ENCODE measurements at regions not wholly inside any gene's neighbourhood (a gene's known extent, or its start where the extent isn't known, plus 50 kb on each side); places are given as distances from the start of the nearest gene placed in this dataset.

GRCh38 chr17:73834684-73835343 lies 190.6 kb upstream of the SDK2 start:
- TF ChIP-seq EZH2 (IDR thresholded peaks at IDR 0.05; ENCODE audit: borderline replicate concordance, insufficient read depth, low read length, poor library complexity, severe bottlenecking) (no peak), MXI1 (conservative IDR thresholded peaks at IDR 0.05; ENCODE audit: poor library complexity, severe bottlenecking) (no peak), TAF1 (IDR thresholded peaks at IDR 0.05; ENCODE audit: low read depth) (no peak), POLR2AphosphoS5 (IDR thresholded peaks at IDR 0.05) (no peak), SMC3 (conservative IDR thresholded peaks at IDR 0.05; ENCODE audit: poor library complexity) (no peak), CTCF (IDR thresholded peaks at IDR 0.05; ENCODE audit: poor library complexity, severe bottlenecking) (no peak), RAD21 (conservative IDR thresholded peaks at IDR 0.05) (no peak), REST (IDR thresholded peaks at IDR 0.05; ENCODE audit: borderline replicate concordance) (no peak), EP300 (conservative IDR thresholded peaks at IDR 0.05; ENCODE audit: poor library complexity, severe bottlenecking) (no peak)
- peaks cover 6% of the 10 kb centered on the region for H3F3A ChIP-seq (ENCODE audit: insufficient read depth, low read length, poor library complexity, severe bottlenecking)
- H3K9me3 ChIP-seq (ENCODE audit: low read length) = no peaks in the 10 kb centered on the region
- no peak overlapping the region for H3K9ac ChIP-seq (ENCODE audit: low read length)
- H3K9me2 ChIP-seq (ENCODE audit: insufficient read depth, low read length) = no peaks in the 10 kb centered on the region
- no peaks in the 10 kb centered on the region for H4K20me1 ChIP-seq (ENCODE audit: insufficient read depth)
- no peaks in the 10 kb centered on the region for H3K27me3 ChIP-seq (ENCODE audit: insufficient read depth, low read depth, low read length)
- peak overlapping the region; percentile 45 for H3K27ac ChIP-seq (ENCODE audit: low read length)
- no peak overlapping the region for H2AFZ ChIP-seq (ENCODE audit: low read depth, low read length)
- no peak overlapping the region for H3K4me3 ChIP-seq (ENCODE audit: low read length)
- no peaks in the 10 kb centered on the region for H3K79me2 ChIP-seq (replicated peaks; ENCODE audit: insufficient read depth, low read length)
- no peak overlapping the region for H3K4me2 ChIP-seq (ENCODE audit: low read length)
- no peaks in the 10 kb centered on the region for H3K36me3 ChIP-seq (ENCODE audit: insufficient read depth, low read length)

GRCh38 chr17:73835605-73836004 lies 191.4 kb upstream of the SDK2 start:
- Histone ChIP-seq H3K27me3 (ENCODE audit: insufficient read depth, low read depth, low read length) (no peaks in the 10 kb centered on the region), H3K9ac (ENCODE audit: low read length) (no peak overlapping the region), H4K20me1 (ENCODE audit: insufficient read depth) (no peaks in the 10 kb centered on the region), H3K4me2 (ENCODE audit: low read length) (no peak overlapping the region), H3F3A (ENCODE audit: insufficient read depth, low read length, poor library complexity, severe bottlenecking) (peaks cover 6% of the 10 kb centered on the region), H3K27ac (ENCODE audit: low read length) (no peak overlapping the region), H3K9me2 (ENCODE audit: insufficient read depth, low read length) (no peaks in the 10 kb centered on the region), H3K9me3 (ENCODE audit: low read length) (no peaks in the 10 kb centered on the region), H3K4me3 (ENCODE audit: low read length) (no peak overlapping the region), H3K79me2 (replicated peaks; ENCODE audit: insufficient read depth, low read length) (no peaks in the 10 kb centered on the region), H3K36me3 (ENCODE audit: insufficient read depth, low read length) (no peaks in the 10 kb centered on the region), H2AFZ (ENCODE audit: low read depth, low read length) (no peak overlapping the region)
- TF ChIP-seq TAF1 (IDR thresholded peaks at IDR 0.05; ENCODE audit: low read depth) (no peak), RAD21 (conservative IDR thresholded peaks at IDR 0.05) (no peak), MXI1 (conservative IDR thresholded peaks at IDR 0.05; ENCODE audit: poor library complexity, severe bottlenecking) (no peak)

Measured in neural cell (in vitro differentiated cells).